ENCODE measurements at regions not wholly inside any gene's neighbourhood (a gene's known extent, or its start where the extent isn't known, plus 50 kb on each side); places are given as distances from the start of the nearest gene placed in this dataset.

DNA sequence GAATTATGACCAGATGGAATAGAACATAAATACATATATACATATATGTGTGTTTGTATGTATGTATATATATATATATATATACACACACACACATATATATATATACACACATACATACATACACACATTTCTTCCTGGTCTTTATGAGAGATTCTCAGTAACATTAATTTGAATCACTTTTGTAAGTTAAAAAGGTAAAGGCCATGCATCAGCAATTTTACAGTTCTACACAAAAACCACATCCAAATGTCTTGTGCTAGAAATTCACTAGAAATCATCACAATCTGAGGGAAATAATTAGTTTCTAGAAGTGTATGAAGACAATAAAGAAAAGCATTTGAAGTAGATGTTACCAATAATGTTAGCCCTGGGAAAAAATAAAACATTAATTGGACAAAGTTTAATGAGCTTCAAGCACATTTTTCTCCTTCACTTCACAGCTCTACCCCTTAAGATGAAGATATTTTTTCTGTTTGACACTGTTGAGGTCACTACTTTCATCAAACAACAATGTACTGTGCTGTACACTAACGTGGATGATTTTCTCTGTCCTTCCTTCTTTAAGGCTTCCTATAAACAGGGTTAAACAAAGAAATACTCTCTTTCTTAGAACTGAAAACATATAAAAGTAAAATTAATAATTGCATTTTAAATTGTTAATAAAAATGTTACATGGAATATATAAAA lies 189.2 kb upstream of the NR4A3 start:
- DNase-seq (ENCODE audit: low spot score) = no peak
- 57% methylated on average over 1 of the region's 1 CpG for WGBS
- Histone ChIP-seq H3K36me3 (no peaks in the 10 kb centered on the region), H3K9me3 (no peaks in the 10 kb centered on the region), H3K4me1 (replicated peaks) (no peaks in the 10 kb centered on the region), H3K4me3 (no peak overlapping the region), H3K27me3 (replicated peaks; ENCODE audit: insufficient read depth) (no peaks in the 10 kb centered on the region), H3K27ac (no peak overlapping the region)
- TF ChIP-seq, protein P1, sequence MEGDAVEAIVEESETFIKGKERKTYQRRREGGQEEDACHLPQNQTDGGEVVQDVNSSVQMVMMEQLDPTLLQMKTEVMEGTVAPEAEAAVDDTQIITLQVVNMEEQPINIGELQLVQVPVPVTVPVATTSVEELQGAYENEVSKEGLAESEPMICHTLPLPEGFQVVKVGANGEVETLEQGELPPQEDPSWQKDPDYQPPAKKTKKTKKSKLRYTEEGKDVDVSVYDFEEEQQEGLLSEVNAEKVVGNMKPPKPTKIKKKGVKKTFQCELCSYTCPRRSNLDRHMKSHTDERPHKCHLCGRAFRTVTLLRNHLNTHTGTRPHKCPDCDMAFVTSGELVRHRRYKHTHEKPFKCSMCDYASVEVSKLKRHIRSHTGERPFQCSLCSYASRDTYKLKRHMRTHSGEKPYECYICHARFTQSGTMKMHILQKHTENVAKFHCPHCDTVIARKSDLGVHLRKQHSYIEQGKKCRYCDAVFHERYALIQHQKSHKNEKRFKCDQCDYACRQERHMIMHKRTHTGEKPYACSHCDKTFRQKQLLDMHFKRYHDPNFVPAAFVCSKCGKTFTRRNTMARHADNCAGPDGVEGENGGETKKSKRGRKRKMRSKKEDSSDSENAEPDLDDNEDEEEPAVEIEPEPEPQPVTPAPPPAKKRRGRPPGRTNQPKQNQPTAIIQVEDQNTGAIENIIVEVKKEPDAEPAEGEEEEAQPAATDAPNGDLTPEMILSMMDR (IDR thresholded peaks at IDR 0.05) = no peak
- TF ChIP-seq POLR2AphosphoS5 (IDR thresholded peaks at IDR 0.05) (no peak), POLR2A (IDR thresholded peaks at IDR 0.05) (no peak)
- intact Hi-C loops (cut with DNase I) = no loop called here

DNA sequence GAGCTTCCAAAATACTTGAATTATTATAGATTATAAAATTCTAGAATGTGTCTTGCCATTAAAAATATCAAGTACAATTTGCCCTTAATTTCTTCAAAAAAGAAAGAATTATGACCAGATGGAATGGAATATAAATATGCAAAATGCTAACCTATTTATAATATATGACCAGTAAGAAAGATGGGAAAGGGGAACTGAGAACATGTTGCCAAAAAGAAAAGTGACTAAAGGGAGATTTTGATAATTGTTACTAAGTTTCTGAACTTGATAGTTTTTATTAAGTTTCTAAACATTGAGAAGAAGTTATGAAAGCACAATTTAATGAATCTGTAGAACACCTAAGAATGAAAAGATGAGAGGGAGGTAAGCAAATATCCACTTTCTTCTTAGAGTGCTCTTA lies 188.4 kb upstream of the NR4A3 start:
- TF ChIP-seq POLR2A (IDR thresholded peaks at IDR 0.05) = no peak
- TF ChIP-seq POLR2AphosphoS5 (IDR thresholded peaks at IDR 0.05) = no peak
- TF ChIP-seq, protein P1 (IDR thresholded peaks at IDR 0.05) = no peak

DNA sequence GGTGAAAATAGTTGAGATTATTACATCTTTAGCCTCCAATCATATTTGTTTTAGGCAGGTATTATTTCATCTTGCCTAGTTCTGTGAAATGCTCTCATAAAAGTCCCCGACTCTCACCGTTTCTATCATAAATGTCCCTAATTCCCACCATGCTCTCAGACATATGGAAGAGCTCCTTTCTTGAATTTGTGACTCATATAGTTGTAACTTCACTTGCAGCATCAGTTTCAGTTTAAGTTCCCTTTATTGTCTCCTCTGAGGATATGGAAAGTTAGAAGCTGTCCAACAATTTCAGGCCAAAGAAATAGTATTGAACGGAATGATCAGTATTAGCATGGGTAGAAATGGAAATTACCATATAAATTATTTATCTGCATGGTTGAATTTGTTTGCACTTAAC lies 187.5 kb upstream of the NR4A3 start:
- H3K4me3 ChIP-seq = no peak overlapping the region
- intact Hi-C loops (cut with DNase I) = no loop called here
- DNase-seq (ENCODE audit: low spot score) = no peak
- no peaks in the 10 kb centered on the region for H3K9me3 ChIP-seq
- TF ChIP-seq POLR2AphosphoS5 (IDR thresholded peaks at IDR 0.05) (no peak), POLR2A (IDR thresholded peaks at IDR 0.05) (no peak)
- TF ChIP-seq, protein P1 (IDR thresholded peaks at IDR 0.05) = no peak
- no peaks in the 10 kb centered on the region for H3K36me3 ChIP-seq
- H3K4me1 ChIP-seq (replicated peaks) = no peaks in the 10 kb centered on the region
- H3K27ac ChIP-seq = no peak overlapping the region
- no peaks in the 10 kb centered on the region for H3K27me3 ChIP-seq (replicated peaks; ENCODE audit: insufficient read depth)
- WGBS = 80% methylated on average over 3 of the region's 3 CpGs

More for the DNA sequence above, 188.4 kb upstream of the NR4A3 start:
- intact Hi-C loops (cut with DNase I) = no loop called here
- Histone ChIP-seq H3K36me3 (no peaks in the 10 kb centered on the region), H3K4me3 (no peak overlapping the region), H3K4me1 (replicated peaks) (no peaks in the 10 kb centered on the region), H3K9me3 (no peaks in the 10 kb centered on the region), H3K27me3 (replicated peaks; ENCODE audit: insufficient read depth) (no peaks in the 10 kb centered on the region), H3K27ac (no peak overlapping the region)
- no peak for DNase-seq (ENCODE audit: low spot score)

DNA sequence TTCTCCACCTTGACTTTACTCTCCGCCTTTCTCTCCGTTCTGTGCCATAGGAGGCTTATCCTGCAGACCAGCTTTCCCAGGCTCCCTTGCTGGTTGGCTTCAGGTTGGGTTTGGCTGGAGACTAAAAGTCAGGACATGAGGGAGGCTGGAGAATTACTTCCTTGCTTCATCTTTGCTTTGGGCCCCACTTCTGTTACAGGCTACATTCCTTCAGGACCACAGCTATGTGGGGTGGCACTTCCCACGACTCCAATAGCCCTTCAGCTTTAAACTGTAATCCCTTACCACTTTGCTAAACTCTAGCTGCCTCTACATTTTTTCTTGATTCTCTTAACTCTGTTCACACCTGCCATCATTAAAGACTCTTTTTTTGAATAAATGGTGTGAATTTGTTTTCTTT lies 186.7 kb upstream of the NR4A3 start:
- Histone ChIP-seq H3K9me3 (no peaks in the 10 kb centered on the region), H3K36me3 (no peaks in the 10 kb centered on the region), H3K4me1 (replicated peaks) (no peaks in the 10 kb centered on the region), H3K27me3 (replicated peaks; ENCODE audit: insufficient read depth) (no peaks in the 10 kb centered on the region), H3K27ac (no peak overlapping the region), H3K4me3 (no peak overlapping the region)
- DNase-seq (ENCODE audit: low spot score) = no peak
- intact Hi-C loops (cut with DNase I) = no loop called here
- TF ChIP-seq POLR2AphosphoS5 (IDR thresholded peaks at IDR 0.05) = no peak
- TF ChIP-seq POLR2A (IDR thresholded peaks at IDR 0.05) = no peak
- TF ChIP-seq, protein P1 (IDR thresholded peaks at IDR 0.05) = no peak
- 80% methylated on average over 3 of the region's 3 CpGs for WGBS

DNA sequence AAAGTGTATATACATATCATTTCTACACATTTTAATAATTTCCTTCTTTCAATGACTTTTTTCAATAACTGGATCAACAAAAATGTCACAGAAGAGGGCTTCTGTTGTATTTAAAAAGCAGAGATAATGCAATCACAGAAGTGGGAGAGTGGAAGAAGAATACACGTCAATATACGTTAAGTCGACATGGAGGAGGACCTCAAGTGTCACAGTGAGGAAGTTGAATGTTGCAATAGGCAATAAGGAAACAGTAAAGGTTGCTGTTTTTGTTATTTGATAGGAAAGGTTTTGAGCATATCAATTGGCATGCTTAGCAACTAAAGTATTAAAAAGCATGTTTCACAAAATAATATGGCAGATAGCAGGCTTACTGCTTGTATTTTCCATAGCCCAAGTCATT lies 184.0 kb upstream of the NR4A3 start:
- TF ChIP-seq POLR2AphosphoS5 (IDR thresholded peaks at IDR 0.05) (no peak), POLR2A (IDR thresholded peaks at IDR 0.05) (no peak)
- TF ChIP-seq, protein P1 (IDR thresholded peaks at IDR 0.05) = no peak
- Histone ChIP-seq H3K27me3 (replicated peaks; ENCODE audit: insufficient read depth) (no peaks in the 10 kb centered on the region), H3K27ac (no peak overlapping the region), H3K9me3 (no peaks in the 10 kb centered on the region), H3K4me1 (replicated peaks) (no peaks in the 10 kb centered on the region), H3K4me3 (no peak overlapping the region), H3K36me3 (no peaks in the 10 kb centered on the region)
- no peak for DNase-seq (ENCODE audit: low spot score)
- intact Hi-C loops (cut with DNase I) = no loop called here
- WGBS = 86% methylated on average over 3 of the region's 3 CpGs
